HG02588 (cell line): ENCODE measurements at regions not wholly inside any gene's neighbourhood (a gene's known extent, or its start where the extent isn't known, plus 50 kb on each side); places are given as distances from the start of the nearest gene placed in this dataset.
A peak's percentile ranks its signal among the peaks of the same experiment; 100 is the strongest.

Experiments
- ATAC-seq: cut with Tn5 transposase; IDR thresholded peaks from one replicate; pipeline ENCODE4 v1.9.1; 2021; ENCODE audit warnings: mild to moderate bottlenecking, moderate library complexity; ENCODE audit not compliant: unreplicated experiment

DNA sequence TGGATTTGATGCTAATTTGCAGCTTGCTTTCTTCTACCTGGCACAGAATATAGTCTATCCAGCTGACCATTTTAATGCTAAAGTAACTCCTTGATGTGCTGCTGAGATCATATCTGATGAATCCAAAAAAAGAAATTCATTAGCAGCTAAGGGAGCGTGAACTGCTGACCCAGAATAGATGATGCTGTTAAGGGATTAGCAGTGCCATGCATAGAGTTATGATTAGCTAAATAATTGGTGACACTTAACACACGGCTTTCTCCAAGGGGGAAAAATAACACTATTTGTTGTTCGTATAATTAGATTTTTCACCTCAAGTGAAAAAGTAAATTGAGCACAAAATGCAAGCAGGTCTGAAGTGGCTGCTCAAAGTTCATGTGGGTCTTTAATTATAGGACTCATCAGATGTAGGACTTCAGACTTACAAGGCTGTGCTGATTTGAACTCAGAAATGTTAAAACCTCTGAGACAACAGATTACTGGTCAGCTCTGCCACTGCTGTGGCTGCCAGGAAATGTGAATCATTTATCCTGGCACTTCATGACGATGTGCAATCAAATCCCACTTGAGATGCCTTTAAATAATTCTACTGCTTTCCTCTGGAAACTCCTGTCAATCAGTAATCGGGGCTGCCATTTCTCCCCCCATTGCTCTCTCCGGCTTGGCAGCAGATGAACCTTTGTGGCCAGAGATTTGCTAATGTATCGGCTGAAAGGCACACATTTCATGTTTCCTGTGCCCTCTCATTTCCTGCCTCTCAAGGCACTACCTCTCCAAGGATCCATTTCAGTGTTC, 291.6 kb upstream of the C9orf72 start:
- no peak for ATAC-seq

DNA sequence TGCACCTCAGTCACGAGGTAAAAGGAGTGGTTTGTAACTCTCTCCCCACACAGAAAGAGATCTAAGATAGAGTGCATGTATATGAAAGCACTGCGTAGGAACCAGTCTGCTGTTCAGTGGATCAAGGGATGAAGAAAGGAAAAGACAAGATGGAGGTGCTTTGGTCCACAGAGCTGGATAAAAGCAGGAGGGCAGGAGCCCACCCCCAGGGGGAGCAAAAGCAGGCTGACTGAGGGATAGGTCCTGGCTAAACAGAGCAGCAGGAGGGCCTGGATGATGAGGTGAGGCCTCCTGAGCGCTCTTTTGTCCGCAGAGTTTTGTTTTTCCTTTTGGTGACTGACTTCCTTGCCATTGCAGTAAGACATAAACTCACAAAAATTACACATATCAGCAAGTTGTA, 293.5 kb upstream of the C9orf72 start:
- ATAC-seq = no peak

DNA sequence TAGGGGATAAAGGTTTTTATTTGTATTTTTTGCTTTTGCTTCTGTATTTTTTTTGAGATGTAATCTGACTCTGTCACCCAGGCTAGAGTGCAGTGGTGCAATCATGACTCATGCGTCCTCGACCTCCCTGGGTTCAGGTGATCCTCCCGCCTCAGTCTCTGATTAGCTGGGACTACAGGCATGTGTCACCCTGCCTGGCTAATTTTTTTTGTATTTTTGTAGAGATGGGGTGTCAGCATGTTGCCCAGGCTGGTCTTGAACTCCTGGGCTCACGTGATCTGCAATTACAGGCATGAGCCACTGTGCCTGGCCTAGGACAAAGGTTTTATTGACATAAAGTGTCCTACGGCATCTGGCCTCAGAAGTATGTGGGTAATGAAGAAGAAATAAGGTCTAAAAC, 297.1 kb upstream of the C9orf72 start:
- no peak for ATAC-seq

DNA sequence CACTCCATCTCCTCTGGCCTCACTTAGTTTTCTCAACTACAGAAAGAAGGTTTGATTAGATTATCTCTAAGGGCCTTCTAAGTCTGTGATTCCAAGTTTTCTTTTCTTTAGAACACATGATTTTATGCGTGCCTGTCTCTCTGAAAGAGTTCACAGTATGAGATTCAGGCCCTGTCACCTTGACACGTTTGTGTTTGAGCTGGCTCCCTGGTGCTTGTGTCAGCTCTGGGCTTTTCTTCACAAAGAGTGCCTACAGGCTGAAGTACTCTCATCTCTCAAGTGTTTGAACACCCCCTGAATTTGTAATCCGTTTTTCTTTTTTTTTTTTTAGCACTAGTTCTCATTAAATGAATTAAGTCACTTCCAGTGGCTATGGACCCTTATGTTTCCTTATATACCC, 306.9 kb upstream of the C9orf72 start:
- no peak for ATAC-seq

DNA sequence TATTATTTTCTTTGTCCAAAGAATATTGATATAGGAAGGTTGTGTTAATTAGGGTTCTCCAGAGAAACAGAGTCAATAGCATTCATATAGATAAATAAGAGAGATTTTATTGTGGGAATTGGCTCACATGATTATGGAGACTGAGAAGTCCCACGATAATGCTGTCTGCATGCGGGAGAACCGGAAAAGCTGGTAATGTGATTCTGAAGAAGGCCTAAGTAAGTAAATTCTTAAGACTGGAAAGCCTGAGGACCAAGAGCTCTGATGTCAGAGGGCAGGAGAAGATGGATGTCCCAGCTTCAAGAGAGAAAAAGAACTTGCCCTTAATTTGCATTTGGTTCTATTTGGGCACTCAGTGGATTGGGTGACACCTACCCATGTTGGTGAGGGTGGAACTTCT, 307.4 kb upstream of the C9orf72 start:
- no peak for ATAC-seq

DNA sequence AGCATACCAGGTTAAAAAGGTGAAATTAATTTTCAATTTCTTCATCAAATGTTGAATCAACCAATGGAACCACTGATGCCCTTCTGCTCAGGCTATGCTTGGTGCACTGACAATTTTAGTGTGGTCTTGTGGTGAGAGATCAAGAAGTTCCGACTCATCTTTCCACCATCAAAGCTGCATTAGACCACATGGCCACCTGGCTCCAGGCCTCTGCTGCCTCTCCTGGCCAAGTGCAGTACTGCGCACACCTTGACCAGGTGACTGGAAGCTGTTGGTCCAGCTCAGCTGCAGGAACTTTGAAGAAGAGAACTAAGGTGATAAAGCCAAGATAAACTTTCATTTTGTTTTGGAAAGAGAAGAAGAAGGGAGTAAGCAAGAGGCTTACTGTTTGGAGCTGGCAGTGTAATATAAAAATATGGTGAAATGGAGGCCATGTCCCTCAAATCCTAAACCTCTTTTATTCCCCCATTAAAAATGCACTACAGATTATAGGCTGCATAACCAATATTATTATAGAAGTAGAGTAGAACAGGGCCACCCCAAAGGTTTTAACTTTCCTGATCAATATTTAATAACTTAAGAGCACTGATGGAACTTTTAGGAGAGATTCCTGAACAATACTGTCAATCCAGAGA, 315.5 kb upstream of the C9orf72 start:
- ATAC-seq = peak; percentile 99

DNA sequence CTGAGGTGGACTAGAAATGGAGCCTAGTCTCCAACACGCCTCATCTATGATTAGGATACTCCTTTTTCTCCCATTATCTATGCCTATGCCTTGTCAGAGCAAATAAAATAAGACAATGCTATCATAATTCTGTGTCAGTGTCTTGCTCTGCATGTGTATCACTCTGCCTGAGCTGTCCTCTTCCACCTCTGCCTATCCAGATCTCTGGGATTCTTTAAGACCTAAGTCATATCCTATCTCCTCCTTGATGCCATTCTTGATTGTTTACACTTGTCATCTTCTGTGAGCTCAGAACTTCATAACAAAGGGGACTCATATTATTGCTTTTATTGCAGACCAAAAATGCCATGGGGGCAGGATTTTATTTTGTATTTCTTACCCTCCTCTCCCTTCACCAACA, 351.2 kb upstream of the C9orf72 start:
- no peak for ATAC-seq

DNA sequence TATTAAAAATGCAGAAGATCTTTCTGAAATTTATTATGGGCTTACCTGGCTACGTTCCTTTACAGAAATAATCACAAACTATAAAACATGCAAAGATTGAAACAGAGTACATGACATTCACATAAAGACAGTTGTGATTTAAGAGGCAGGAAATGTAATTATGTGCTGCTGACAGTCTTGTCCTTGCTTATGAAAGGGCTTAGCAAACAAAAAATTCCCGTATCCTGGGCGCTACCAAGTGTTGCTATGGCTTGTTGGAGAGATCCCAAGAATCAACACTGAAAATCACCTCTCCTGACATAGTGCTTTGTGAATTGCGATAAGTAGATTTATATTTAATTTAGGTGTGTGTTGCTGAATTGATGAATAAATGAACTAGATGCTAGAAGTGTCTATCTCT, 352.5 kb upstream of the C9orf72 start:
- ATAC-seq = no peak

DNA sequence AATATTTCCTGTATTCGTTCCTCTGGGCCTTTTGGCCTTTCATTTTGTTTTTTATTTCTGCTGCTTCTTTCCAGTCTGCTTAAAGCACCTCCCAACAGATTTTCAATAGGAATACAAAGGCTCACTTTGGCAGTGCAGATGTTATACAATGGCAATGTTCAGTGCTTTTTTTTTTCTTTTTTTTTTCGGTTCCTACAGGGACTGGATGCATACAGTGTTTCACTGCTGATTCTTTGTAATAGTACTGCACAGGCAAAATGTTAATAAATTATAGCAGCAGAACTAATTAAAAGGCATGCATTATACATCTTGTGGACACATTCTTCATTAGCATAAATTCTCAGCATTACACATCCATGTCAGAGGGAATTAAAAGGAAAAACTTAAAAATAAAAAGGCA, 356.6 kb upstream of the C9orf72 start:
- no peak for ATAC-seq

DNA sequence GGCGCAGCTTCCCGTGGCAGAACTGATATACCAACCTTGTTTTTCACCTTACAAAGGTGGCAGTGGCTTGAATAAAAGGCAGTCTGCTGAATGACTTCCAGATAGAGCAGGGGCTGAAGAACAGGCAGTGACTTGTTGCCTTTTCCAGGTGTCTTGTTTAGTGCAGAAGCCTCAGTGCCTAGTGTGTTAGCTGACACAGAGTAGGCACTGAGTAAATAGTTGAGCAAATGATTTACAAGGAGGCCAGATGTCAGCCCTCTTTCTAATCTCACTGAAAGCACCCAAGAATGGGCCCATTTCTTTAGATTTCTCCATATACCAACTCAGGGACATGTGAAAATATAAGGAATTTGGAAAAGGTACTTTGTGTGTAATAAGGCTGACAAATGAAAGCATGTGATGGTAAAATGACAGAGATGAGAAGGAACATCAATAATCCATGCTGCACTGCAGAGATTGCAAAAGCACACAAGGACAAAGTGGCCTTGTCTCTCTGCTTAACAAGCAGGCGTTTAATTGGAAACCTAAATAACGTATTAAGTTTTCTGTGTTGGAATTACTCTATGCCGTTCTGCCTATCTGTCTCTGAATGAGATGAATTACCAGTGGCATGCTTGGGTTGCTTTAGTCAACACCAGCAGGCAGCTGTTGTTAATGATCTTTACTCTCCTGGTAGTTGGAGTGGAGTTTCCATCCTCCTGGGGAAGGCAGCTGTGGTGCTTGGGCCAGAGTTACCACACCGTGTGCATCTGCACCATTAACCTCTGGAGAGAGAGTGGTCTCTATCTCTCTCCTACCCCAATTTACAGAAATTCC, 360.1 kb upstream of the C9orf72 start:
- no peak for ATAC-seq

DNA sequence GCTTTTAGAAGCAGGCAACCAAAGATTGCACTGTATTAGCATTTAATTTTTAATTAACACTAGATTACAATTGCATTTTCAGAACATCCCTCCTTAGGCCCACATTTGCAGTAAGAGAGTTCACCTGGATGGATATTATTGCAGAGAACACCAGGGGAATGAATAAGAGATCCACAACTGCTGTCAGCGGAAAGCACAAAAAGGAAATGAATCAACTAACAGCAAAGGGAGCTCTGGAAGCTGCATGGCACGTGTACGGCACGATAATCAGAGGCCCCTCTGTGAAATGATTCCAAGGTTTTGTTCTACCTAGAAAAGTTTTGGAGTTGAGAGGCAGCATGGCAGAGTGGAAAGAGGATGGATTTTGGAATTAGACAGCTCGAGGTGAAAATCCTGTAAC, 361.2 kb upstream of the C9orf72 start:
- ATAC-seq = no peak

DNA sequence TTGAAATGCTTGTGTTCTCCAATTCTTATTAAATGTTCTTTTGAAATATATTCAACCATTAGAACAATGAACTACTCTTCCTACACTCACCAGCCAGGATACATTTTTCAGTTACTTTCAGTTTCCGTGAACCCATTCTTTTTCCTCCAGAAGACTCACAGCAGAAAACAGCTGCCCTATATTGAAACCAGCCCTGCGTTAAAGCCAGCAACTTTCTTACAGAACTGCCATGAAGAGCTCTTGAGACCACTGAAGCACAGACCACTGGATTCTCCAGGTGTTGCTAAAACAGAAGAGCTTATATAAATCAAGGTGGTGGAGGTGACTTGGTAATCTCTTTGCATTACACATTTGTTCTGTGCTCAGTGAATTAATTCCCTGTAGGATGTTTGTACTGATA, 365.9 kb upstream of the C9orf72 start:
- ATAC-seq = no peak

DNA sequence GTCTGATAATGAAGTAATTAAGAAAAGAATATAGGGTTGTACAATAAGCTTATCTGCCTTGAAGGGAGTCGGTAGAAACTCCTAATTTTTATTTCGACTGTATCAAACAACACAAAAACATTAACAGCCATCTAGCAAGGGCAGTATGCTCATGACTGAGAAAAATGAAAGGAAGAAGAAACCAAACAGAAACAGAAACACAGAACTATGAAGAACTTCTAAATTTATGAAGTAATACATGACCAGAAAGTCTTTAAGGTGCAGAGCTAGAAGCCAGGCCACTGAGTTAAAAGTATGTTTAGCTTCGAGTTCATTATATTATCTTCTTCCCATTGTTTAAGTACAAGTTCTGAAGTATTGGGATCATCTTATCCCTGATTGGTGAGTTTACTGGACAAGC, 367.3 kb upstream of the C9orf72 start:
- no peak for ATAC-seq

DNA sequence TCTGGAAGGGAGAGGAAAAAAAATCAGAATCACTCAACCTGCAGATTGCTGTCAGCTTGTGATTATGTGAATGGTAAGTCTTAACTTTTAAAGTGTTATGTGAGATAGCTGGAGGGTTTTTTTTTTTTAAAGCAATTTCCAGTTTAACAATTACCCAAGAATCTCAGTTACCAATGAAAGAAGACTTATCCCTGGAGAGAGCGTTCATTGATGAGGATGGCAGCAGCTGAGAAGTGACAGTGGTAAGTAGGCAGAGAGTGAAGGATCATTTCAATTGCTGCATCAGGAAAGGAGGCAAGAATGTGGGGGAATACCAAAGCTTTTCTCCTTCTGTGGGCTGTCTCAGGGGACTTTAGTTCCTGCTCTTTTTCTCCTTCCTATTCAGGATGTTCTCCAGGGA, 370.2 kb upstream of the C9orf72 start:
- ATAC-seq = no peak

DNA sequence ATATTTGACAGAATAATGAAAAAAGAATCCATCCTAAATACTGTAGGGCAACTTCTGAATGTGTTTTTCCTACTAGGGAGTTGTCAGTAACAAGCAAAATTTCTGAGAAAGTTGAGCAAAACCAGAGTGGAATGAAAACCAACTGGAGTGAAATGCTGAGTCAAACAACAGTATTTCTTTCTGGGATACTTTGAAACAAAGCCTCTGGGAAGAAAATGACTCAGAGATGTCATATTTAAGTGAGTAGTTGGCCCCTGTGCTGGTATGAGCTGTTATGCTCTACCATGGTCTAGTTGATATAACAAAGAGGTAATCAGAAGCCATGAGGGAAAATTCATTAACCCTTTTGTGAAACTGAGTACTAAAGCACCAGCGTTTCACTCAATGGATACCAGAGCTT, 372.1 kb upstream of the C9orf72 start:
- no peak for ATAC-seq

DNA sequence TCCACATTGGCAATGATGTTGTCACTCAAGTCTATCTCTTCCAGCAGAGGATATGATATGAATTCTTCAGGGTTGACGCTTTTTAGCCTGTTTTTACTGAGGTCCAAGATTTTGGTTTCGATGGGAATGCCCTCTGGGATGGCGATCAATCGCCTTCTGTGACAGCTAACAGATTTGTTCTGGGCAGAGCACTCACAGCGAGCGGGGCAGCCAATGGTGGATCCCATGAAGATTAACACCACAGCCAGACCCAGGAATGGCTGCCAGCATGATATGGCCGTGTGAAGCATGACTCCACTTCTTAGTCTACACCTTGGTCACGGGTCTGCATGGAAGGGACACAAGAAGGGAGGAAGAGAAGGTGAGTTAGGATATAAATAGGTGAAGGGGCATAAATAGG, 377.1 kb upstream of the C9orf72 start:
- no peak for ATAC-seq

DNA sequence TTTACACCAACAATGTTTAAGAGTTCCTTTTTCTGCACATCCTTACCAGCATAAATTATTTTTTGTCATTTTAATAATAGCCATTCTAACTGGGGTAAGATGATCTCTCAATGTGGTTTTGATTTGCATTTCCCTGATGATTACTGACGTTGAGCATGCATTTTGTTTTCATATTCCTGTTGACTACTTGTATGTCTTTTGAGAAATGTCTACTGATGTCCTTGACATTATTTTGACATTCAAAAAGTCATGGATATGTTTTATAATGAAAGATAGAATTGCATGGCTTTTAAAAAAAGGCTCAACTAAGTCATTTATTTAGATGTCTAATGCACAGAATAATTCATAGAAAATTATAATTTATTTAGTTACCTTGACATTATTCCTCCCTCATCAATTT, 381.6 kb upstream of the C9orf72 start:
- no peak for ATAC-seq

DNA sequence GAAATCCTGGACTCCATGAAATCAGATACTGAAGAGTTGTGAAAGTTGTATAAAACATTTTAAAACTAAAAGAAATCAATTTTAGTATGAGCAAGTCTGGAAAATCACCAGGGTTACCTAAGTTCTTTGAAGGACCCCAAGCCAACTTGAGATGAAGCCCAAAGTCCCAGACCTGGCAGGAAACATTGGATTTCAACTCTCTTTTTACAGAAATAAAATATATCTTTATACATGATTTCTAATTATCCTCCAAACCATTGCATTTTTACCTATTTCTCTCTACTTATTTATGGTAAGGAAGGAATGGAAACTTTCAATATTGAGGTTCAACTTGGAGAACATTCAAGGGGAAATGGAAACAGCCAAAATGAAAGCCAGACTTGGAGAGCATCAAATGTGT, 390.6 kb upstream of the C9orf72 start:
- no peak for ATAC-seq

DNA sequence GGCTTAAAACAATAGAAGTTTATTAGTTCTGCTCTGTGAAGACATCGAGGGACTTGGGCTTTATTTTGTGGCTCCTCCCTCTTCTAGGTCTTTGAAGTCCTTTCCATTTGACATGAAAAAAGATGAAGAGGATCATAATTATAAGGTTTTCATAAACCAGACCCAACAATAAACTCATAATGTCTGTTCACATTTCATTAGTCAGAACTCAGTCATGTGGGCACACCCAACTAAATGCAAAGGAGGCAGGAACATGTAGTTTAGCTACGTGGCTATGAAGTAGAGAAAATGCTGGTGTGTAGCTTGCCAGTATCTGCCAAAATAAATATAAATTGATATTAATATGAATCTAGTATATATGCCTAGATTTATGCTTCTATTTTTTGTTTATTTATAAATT, 393.9 kb upstream of the C9orf72 start:
- ATAC-seq = no peak

DNA sequence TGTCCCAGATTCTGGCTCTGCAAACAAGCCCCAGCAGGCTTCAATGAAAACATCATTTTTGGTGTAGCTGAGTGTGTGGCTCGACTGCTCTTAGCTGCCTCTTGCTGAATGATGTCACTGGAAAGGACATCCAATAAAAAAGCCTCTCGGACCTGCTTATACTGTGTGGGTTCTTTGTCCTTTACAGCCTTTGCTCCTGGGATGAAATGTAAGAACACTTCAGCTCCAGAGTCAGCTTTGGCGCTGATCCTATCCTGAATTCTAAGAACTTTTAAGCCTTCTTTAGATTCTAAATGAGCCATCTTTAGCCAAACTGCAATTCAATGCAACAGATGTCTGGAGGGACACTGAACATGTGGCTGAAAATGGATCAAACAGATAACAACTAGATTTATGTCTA, 404.6 kb upstream of the C9orf72 start:
- ATAC-seq = no peak

DNA sequence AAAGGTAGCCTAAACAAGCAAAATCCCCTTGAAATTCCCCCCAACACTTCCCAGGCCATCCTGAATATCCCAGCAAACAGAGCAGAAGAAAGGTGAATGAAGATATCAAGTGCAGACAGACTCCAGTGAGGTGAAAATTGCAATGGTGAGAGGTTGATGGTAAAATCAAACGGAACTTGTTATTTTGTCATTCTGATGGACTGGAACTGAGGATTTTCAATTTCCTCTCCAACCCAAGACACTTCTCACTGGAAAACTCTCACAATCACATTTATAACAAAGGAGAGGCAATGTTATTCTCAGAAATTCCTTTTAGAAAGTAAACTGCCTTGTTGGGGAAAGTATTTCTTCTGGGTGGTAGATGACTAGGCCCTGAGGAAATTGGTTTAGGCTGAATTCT, 412.4 kb upstream of the C9orf72 start:
- ATAC-seq = no peak

DNA sequence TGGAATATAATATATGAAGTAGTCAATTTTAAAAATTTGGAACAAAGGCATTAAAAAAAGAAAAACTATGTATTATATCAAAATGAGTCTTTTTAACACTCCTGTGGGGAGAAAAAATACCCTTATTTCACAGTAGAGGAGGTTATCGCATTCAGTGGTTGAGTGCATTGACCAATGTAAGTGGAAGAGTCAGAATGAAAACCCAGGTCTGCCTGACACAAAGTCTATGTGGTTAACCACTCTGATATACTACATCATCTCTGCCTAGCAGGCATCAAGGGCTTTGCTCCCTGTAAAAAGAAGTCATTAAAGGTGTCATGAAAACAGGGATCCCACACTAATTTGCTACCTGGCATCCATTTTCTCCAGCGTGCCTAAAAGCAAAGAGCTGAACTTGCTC, 417.2 kb upstream of the C9orf72 start:
- ATAC-seq = peak; percentile 82
